HG02759 (cell line): ENCODE measurements at regions not wholly inside any gene's neighbourhood (a gene's known extent, or its start where the extent isn't known, plus 50 kb on each side); places are given as distances from the start of the nearest gene placed in this dataset.

Experiments
- ATAC-seq: cut with Tn5 transposase; IDR thresholded peaks from one replicate; pipeline ENCODE4 v1.9.1; 2021; ENCODE audit warnings: mild to moderate bottlenecking, moderate library complexity; ENCODE audit not compliant: unreplicated experiment

GRCh38 chr9:1261879-1262766, 212.0 kb downstream of the DMRT2 start:
- no peak for ATAC-seq

GRCh38 chr9:1267141-1267570, 217.0 kb downstream of the DMRT2 start:
- ATAC-seq = peak; percentile 86

DNA sequence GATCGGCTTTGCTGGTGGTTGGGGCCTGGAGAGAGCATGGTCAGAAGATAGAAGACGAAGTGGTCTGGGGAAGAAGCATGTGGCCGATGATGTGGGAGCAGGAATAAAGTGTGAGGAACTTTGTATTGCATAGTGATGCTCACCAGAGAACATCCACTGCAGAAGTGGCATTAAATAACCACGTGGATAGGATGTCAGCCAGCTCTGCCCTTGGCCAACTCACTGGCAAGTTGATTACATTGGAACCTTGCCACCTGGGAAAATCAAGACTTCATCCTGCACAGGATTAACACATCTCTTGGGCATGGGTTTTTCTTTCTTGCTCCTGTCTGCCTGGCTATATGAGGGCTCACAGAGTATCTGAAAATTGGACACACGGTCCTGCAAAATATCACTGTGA, 217.4 kb downstream of the DMRT2 start:
- ATAC-seq = no peak

DNA sequence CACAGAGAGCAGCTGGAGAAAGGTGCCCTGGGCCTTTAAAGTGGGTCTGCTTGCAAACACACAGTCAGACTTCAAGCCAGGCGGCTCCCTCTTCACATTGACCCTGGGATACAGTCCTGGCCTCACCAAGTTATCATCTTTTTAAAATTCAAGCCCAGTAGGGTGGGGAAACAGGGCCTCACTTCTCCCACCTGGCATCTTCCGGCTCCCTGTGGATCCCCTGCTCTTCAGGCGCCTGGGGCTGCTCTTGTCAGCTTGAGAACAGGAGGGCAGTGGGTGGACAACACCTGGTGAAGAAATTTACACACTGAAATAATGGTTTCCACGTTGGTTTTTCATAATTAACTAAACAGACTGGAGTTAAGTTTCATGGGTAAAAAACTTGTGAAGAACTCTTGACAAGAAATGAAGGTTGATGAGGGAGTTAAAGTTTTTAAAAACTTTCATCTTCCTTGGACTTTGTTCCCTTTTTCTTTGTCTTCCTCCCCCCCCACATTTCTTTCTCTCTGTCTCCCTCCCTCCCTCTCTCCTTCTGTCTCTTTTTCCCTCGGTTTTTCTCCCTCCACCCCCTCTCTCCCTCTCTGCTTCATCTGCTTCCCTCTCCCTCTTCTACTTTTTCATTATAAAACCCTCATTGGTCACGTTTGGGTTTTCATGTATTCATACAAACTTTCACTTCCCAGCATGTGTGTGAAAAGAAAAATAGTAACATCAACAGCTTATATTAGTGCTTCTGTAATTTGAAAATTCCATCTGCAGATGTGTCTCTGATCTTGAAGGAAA, 219.6 kb downstream of the DMRT2 start:
- no peak for ATAC-seq

DNA sequence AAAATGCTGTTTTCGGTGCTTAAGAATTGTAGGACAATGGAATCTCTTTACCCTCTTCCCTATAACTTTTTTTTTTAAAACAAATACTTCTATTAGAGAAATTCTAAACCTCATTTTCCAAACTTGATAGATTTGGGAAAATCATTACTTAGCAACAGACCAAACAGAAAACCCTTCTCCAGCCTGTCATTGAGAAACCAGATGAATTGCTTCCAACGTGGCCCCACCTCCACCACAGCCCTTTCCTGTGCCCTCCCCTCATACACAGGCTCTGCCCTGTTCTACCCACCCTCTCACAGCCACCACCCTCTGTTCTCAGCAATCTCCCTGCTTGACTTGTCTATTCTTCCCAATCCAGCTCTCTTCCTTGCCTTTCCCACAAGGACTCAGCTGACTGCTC, 221.2 kb downstream of the DMRT2 start:
- ATAC-seq = no peak

DNA sequence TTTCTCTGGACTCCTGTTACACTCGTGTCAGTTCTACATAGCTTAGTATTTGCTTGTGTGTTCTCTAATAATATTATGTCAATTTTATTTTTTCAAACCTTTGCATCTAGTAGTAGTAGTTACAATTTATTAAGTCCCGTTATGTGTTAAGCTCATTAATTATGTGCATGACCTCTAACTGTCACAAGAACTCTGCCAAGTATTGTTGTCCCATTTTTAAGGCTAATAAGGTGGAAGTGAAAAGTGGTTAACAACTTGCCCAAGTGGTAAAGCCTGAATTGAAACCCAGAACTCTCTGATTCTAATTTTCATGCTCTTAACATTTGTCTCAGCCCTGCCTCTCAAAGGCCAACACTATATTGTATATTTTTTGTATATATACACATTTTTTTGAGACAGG, 221.6 kb downstream of the DMRT2 start:
- no peak for ATAC-seq

GRCh38 chr9:1272488-1272887, 222.3 kb downstream of the DMRT2 start:
- no peak for ATAC-seq

- no peak for ATAC-seq
These were observed 223.7 kb downstream of the DMRT2 start for GRCh38 chr9:1273859-1274258.

- no peak for ATAC-seq
These were observed 224.2 kb downstream of the DMRT2 start for GRCh38 chr9:1274334-1274733.

DNA sequence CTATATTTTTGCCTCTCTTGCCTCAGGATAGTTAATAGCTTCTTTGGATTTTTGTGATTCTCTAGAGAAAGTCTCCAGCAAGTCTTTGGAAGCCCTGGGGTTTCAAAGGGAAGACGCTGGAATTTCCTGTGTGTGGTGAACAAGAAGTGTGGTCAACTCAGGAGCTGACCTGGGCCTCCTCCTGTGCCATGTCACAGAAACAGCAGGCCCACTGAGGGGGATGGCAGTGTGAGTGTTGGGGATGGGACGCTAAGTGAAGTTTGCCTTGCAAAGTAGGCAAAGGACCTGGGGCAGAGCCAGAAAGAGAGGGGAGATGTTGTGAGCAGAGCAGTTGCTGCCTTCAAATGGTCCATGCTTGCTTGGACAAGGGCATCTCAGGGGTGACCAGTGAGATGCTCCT, 226.3 kb downstream of the DMRT2 start:
- ATAC-seq = no peak

DNA sequence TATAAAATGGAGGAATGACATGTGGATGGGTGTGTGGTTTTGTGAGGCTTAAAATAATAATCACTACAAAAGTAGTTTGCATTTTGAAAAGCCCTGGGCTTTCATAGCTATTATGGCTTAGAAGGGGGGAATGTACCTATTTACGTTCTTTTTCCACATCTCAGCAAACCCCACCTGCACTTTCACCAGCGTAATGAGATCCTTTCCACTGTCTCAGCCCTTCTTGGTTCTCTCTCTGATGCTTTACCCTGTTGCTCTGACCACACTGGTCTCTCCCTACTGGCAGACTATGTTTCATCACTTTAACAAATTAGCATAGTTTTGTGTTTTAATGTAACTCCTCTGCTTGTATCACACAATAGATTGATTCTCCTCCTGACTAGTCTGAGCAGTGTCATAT, 234.6 kb downstream of the DMRT2 start:
- no peak for ATAC-seq

GRCh38 chr9:1285526-1285925, 235.4 kb downstream of the DMRT2 start:
- ATAC-seq = no peak

DNA sequence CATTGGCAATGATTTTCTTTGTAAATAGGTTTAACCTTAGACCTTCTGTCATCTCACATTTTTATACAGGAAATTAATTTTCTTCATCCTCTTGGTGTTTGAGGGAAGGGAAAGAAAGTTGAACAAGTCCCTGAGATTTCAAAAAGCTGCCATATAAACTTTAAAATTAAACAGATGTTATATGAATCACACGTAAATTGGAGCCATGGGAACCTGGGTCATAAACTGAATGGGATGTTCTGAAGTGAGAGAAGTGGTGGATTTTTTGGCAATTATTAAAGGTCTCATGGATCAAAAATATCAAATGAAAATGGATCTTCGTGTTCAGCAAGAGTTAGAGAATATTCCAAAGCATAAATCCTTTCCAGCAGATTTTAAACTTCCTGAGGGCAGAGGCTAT, 242.2 kb downstream of the DMRT2 start:
- ATAC-seq = no peak

- no peak for ATAC-seq
These were observed 244.6 kb downstream of the DMRT2 start for GRCh38 chr9:1294641-1295258.

- ATAC-seq = no peak
These were observed 246.2 kb downstream of the DMRT2 start for GRCh38 chr9:1296331-1296730.

- no peak for ATAC-seq
These were observed 247.9 kb downstream of the DMRT2 start for GRCh38 chr9:1298046-1298445.

DNA sequence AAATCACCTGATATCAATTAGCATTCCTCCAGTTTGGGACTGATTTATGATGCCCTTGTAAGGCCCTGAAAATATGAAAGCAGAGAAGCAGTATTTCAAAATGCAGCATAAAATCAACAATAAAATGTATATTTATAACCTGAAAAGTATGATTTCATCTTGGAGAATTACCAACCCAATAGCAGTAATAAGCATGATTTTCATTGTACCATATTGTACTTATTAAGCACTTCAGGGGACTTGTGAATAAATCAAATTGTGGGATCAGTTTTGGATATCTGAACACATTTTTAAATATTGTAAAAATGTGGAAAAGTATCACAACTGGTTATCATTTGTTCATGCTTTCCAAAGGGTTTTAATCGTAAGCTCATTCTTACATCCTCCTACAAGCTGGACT, 250.8 kb downstream of the DMRT2 start:
- ATAC-seq = no peak

DNA sequence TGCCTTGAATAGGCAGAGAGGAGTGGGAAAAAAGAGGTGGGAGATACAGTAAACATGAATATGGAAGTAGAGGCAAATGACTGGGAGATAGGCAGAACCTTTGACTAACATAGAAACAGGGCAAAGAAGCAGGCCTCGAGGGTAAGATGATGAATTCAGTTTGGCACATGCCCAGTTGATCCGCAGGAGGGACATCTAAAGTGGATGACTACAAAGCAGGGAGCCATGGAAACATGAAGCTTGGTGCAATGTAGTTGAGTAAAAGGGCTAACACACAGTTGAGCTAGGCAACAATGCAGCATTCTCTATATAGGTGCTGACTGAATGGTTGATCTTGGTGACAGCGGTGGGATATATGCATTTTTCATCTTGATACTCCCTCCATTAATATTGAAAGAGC, 253.8 kb downstream of the DMRT2 start:
- no peak for ATAC-seq

DNA sequence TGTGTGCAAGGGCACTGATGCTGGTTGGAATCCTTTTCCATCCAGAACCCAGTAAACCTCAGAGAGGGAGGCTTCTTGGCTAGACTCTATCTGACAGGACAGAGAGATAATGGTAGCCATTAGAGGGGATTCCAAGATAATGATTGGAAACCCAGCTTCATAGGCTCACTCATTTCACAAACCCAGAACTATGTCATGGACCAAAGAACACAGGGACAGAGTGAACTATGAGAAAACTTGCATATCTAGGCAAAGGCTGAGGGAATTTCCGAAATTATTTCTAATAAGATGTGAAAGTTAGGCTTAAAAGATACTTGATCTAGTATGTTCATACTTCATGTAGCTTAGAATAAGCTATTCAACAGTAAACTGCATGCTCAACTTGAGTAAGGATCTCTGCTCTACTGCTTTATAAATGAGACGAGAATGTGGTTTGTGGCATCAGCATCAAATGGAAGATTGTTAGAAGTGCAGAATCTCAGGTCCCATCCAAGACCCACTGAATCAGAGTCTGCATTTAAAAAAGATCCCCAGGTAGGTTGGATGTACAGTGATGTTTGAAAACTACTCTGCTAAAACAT, 261.4 kb downstream of the DMRT2 start:
- ATAC-seq = no peak

DNA sequence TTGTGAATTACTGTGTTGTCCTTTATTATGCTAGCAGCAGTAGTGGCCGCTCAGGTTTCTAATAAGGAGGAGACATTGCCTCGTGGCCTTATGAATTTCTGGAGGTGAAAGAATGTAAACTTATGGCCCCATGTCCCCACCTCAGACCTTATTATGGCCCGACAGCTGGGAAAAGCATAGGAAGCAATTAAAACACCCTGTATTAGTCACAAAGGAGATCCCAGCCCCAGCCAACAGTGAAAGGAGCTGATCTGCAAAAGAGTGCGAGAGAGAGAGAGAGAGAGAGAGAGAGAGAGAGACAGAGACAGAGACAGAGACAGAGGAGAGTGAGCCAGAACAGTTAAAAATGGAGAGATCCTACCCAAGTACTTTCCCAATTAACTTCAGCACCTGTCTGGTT, 269.3 kb downstream of the DMRT2 start:
- ATAC-seq = no peak

- ATAC-seq = no peak
These were observed 269.9 kb downstream of the DMRT2 start for GRCh38 chr9:1320051-1320557.
